Fibroblast of pulmonary artery (primary cell): ENCODE measurements at regions not wholly inside any gene's neighbourhood (a gene's known extent, or its start where the extent isn't known, plus 50 kb on each side); places are given as distances from the start of the nearest gene placed in this dataset.
"Not testable (repeated sequence)": the region's sequence is repeated elsewhere in the genome, so short reads cannot be mapped to it uniquely, and the experiment has no call there.

Experiments used
- DNase-seq: peaks from one replicate; pipeline ENCODE4 v3.0.0-alpha.2; 2010; ENCODE audit warnings: low read depth
- H3K4me3 ChIP-seq: replicated peaks from 2 replicates; pipeline ENCODE4 v1.5.1; 2011; ENCODE audit warnings: low read depth, mild to moderate bottlenecking, control low read depth, low read length, moderate library complexity
- CTCF ChIP-seq: IDR thresholded peaks from 2 replicates; pipeline ENCODE4 v1.5.1; 2011; ENCODE audit warnings: mild to moderate bottlenecking, control low read depth, low read length, inconsistent platforms; ENCODE audit errors: missing control alignments

- no peak overlapping the region for H3K4me3 ChIP-seq
- no peak for DNase-seq
- no peak for TF ChIP-seq CTCF
These were observed 238.0 kb upstream of the PITX2 start for GRCh38 chr4:110860901-110861300.

- H3K4me3 ChIP-seq: no peak overlapping the region
- no peak for TF ChIP-seq CTCF
- peak; percentile 49 for DNase-seq
These were observed 242.9 kb upstream of the PITX2 start for GRCh38 chr4:110865611-110866259.

- DNase-seq: no peak
- no peak overlapping the region for H3K4me3 ChIP-seq
- no peak for TF ChIP-seq CTCF
These were observed 244.5 kb upstream of the PITX2 start for GRCh38 chr4:110867251-110867960.

- no peak overlapping the region for H3K4me3 ChIP-seq
- DNase-seq: no peak
- no peak for TF ChIP-seq CTCF
These were observed 245.3 kb upstream of the PITX2 start for GRCh38 chr4:110867981-110868720.

GRCh38 chr4:110869114-110869513 lies 246.2 kb upstream of the PITX2 start:
- DNase-seq: no peak
- no peak for TF ChIP-seq CTCF
- H3K4me3 ChIP-seq: no peak overlapping the region

GRCh38 chr4:110869862-110870572 lies 247.1 kb upstream of the PITX2 start:
- no peak for DNase-seq
- TF ChIP-seq CTCF: no peak
- H3K4me3 ChIP-seq: no peak overlapping the region

GRCh38 chr4:110876214-110876613 lies 253.3 kb upstream of the PITX2 start:
- not testable (repeated sequence) for DNase-seq, H3K4me3 ChIP-seq
